IMR-90 (cell line): ENCODE measurements at regions not wholly inside any gene's neighbourhood (a gene's known extent, or its start where the extent isn't known, plus 50 kb on each side); places are given as distances from the start of the nearest gene placed in this dataset.

Experiments
- CEBPB ChIP-seq: IDR thresholded peaks from 2 replicates; pipeline ENCODE4 v1.6.1; 2012; ENCODE audit warnings: low read depth, low read length, improper control_type of control experiment
- TF ChIP-seq, protein P1 (sequence below): conservative IDR thresholded peaks from 2 replicates; pipeline ENCODE4 v1.5.1; 2012; ENCODE audit warnings: mild to moderate bottlenecking, low read depth, low read length, improper control_type of control experiment

DNA sequence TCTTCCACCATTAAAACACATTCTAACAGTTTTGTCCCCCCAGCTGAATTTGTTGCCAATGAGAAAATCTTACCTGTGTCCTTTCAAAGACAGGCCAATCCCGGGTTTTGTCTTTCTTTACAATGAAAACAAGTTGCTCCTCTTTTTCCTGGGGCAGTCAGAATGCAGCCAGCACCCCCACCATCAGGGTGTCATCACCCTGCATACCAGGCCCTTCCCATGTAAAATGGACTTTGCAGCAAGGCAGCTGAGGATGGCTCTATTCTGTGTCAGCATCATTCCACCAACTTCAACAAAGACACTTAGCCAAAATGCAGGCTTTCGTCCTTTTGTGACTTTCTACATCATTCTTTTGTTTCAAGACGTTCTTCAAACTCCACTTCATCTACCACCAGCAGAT, 490.9 kb downstream of the OCA2 start:
- no peak for TF ChIP-seq CEBPB
- TF ChIP-seq, protein P1, sequence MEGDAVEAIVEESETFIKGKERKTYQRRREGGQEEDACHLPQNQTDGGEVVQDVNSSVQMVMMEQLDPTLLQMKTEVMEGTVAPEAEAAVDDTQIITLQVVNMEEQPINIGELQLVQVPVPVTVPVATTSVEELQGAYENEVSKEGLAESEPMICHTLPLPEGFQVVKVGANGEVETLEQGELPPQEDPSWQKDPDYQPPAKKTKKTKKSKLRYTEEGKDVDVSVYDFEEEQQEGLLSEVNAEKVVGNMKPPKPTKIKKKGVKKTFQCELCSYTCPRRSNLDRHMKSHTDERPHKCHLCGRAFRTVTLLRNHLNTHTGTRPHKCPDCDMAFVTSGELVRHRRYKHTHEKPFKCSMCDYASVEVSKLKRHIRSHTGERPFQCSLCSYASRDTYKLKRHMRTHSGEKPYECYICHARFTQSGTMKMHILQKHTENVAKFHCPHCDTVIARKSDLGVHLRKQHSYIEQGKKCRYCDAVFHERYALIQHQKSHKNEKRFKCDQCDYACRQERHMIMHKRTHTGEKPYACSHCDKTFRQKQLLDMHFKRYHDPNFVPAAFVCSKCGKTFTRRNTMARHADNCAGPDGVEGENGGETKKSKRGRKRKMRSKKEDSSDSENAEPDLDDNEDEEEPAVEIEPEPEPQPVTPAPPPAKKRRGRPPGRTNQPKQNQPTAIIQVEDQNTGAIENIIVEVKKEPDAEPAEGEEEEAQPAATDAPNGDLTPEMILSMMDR, result no peak
